PFSK-1 (cell line): ENCODE measurements at regions not wholly inside any gene's neighbourhood (a gene's known extent, or its start where the extent isn't known, plus 50 kb on each side); places are given as distances from the start of the nearest gene placed in this dataset.

Experiments used
- FOXP2 ChIP-seq: optimal IDR thresholded peaks from 2 replicates; pipeline ENCODE3; 2011; ENCODE audit warnings: borderline replicate concordance, control low read depth, inconsistent platforms; ENCODE audit not compliant: insufficient read depth; ENCODE audit errors: extremely low read length, extremely low read depth
- POLR2AphosphoS5 ChIP-seq: IDR thresholded peaks from 2 replicates; pipeline ENCODE4 v1.6.1; 2012; ENCODE audit warnings: low read depth, mild to moderate bottlenecking, control low read depth, low read length, moderate library complexity
- SIN3A ChIP-seq: IDR thresholded peaks from 2 replicates; pipeline ENCODE4 v1.6.1; 2012; ENCODE audit warnings: mild to moderate bottlenecking, low read length, moderate library complexity, borderline replicate concordance; ENCODE audit not compliant: insufficient read depth
- TAF1 ChIP-seq: IDR thresholded peaks from 2 replicates; pipeline ENCODE4 v1.6.1; 2012; ENCODE audit warnings: low read length, control low read depth, borderline replicate concordance; ENCODE audit not compliant: insufficient read depth
- TF ChIP-seq, protein P1 (sequence below), 2 experiments: IDR thresholded peaks; 2 replicates each; pipeline versions ENCODE4 v1.6.1 to v1.8.0; 2011 to 2012; ENCODE audit warnings: low read depth in 2 of 2, low read length in 2 of 2, control low read depth in 1 of 2, inconsistent platforms in 1 of 2, mild to moderate bottlenecking in 1 of 2, moderate library complexity in 1 of 2; ENCODE audit not compliant: insufficient read depth in 1 of 2

DNA sequence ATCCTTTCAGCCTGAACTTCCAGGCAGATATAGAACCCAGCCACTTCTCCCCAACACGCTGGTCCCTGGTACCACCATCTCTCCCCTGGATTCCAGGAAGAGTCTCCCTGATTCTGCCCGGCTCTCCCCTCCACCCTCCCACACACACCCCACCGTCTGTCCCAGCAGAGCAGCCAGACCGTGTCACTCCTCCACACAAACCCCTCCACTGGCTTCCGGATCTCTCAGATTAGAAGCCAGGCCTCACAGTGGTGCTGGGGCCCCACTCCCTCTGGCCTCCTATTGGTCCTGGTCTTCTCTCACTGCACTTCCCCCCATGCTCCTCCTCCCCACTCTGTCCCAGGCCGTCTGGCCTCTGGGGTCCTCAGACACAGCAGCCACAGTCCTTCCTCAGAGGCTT lies 52.4 kb upstream of the CDKN3 start:
- TF ChIP-seq, protein P1, sequence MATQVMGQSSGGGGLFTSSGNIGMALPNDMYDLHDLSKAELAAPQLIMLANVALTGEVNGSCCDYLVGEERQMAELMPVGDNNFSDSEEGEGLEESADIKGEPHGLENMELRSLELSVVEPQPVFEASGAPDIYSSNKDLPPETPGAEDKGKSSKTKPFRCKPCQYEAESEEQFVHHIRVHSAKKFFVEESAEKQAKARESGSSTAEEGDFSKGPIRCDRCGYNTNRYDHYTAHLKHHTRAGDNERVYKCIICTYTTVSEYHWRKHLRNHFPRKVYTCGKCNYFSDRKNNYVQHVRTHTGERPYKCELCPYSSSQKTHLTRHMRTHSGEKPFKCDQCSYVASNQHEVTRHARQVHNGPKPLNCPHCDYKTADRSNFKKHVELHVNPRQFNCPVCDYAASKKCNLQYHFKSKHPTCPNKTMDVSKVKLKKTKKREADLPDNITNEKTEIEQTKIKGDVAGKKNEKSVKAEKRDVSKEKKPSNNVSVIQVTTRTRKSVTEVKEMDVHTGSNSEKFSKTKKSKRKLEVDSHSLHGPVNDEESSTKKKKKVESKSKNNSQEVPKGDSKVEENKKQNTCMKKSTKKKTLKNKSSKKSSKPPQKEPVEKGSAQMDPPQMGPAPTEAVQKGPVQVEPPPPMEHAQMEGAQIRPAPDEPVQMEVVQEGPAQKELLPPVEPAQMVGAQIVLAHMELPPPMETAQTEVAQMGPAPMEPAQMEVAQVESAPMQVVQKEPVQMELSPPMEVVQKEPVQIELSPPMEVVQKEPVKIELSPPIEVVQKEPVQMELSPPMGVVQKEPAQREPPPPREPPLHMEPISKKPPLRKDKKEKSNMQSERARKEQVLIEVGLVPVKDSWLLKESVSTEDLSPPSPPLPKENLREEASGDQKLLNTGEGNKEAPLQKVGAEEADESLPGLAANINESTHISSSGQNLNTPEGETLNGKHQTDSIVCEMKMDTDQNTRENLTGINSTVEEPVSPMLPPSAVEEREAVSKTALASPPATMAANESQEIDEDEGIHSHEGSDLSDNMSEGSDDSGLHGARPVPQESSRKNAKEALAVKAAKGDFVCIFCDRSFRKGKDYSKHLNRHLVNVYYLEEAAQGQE (IDR thresholded peaks at IDR 0.05; ENCODE audit: insufficient read depth in 1 of 2, low read depth in 2 of 2, low read length in 2 of 2): no peak
- no peak for TF ChIP-seq POLR2AphosphoS5
- no peak for TF ChIP-seq SIN3A
- no peak for TF ChIP-seq FOXP2
- no peak for TF ChIP-seq TAF1

DNA sequence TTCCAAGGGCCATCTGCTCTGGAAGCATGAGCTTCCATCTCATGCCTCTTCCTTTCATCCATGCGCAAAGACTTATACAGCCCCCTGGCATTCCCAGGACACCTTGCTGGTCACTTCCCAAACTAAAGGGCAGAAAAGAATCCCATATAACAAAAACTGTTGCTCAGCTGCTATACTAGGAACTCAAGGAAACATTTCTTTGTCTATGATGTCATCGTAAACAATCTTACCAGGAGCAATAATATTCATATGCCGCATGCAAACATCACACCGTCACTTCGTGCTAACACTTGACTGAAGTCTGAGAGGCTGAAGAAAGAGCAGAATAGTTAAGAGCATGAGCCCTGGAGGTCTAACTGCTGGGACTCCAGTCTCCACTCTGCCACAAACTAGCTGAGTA lies 50.5 kb upstream of the CDKN3 start:
- TF ChIP-seq POLR2AphosphoS5 (no peak), TAF1 (no peak), SIN3A (no peak), FOXP2 (no peak)
- TF ChIP-seq, protein P1 (IDR thresholded peaks at IDR 0.05; ENCODE audit: insufficient read depth in 1 of 2, low read depth in 2 of 2, low read length in 2 of 2): no peak
